Fibroblast of the aortic adventitia (primary cell): ENCODE measurements at regions not wholly inside any gene's neighbourhood (a gene's known extent, or its start where the extent isn't known, plus 50 kb on each side); places are given as distances from the start of the nearest gene placed in this dataset.

ENCODE experiments used
- DNase-seq: peaks from one replicate; pipeline ENCODE4 v3.0.0-alpha.2; 2010; ENCODE audit warnings: low read depth
- H3K4me3 ChIP-seq: 2 replicates; pipeline ENCODE4 v1.5.1; 2011; ENCODE audit warnings: low read depth, mild to moderate bottlenecking, control low read depth, low read length, moderate library complexity
- TF ChIP-seq, protein P1 (sequence below): IDR thresholded peaks from 2 replicates; pipeline ENCODE4 v1.5.1; 2011; ENCODE audit warnings: mild to moderate bottlenecking, low read length, control low read depth, inconsistent platforms; ENCODE audit not compliant: insufficient read depth

DNA sequence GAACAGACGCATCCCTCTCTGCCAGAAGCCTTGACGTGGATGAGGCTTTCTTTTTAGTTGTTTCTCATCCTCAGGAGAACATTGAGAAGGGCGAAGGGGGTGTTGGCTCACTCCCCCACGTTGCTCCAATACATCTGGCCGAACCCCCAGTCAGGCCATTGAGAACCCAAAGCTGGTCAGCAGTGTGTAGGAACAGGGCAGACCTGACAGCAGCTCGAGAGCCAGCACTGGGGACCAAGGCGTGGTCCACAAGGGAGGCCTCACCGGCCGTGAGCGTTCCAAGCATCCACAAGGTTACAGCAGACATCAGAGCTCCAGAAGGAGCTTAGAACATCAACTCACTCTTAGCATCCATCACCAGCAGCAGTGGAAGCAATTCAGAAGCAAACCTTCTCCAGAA lies 387.9 kb upstream of the ARID1B start:
- H3K4me3 ChIP-seq = no peak overlapping the region
- DNase-seq = no peak
- TF ChIP-seq, protein P1, sequence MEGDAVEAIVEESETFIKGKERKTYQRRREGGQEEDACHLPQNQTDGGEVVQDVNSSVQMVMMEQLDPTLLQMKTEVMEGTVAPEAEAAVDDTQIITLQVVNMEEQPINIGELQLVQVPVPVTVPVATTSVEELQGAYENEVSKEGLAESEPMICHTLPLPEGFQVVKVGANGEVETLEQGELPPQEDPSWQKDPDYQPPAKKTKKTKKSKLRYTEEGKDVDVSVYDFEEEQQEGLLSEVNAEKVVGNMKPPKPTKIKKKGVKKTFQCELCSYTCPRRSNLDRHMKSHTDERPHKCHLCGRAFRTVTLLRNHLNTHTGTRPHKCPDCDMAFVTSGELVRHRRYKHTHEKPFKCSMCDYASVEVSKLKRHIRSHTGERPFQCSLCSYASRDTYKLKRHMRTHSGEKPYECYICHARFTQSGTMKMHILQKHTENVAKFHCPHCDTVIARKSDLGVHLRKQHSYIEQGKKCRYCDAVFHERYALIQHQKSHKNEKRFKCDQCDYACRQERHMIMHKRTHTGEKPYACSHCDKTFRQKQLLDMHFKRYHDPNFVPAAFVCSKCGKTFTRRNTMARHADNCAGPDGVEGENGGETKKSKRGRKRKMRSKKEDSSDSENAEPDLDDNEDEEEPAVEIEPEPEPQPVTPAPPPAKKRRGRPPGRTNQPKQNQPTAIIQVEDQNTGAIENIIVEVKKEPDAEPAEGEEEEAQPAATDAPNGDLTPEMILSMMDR = no peak

DNA sequence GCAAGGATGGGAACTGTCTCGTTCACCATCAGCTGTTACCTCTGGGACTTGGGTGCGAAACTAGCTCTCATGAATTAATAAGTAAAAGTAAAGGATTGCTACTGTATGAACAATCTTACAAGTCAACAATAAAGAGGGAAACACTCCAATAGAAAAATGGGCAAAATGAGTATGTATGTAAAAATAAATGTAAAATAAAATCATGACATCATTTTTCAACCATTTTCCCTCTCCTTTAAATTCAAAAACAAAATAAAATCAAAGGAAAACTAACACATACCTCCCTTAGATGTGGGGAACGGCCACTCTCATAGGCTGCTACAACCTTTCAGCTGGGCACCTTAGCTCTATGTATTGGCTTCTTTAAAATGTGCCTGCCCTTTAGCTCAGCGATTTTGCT lies 389.7 kb upstream of the ARID1B start:
- DNase-seq = no peak
- no peak overlapping the region for H3K4me3 ChIP-seq
- TF ChIP-seq, protein P1 = no peak

DNA sequence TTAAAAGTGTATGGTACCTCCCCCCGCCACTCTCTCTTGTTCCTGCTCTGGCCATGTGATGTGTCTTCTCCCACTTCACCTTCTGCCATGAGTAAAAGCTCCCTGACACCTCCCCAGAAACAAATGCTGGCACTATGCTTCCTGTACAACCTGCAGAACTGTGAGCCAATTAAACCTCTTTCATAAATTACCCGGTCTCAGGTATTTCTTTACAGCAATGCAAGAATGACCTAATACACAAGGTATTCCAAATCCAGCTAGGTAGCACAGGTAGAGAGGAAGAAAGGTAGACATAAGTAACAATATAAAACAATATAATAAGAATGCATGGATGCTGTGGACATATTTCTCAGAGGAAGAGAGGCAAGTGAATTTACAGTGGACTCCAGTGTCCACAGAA lies 394.1 kb upstream of the ARID1B start:
- TF ChIP-seq, protein P1 = no peak
- H3K4me3 ChIP-seq = no peak overlapping the region
- no peak for DNase-seq

DNA sequence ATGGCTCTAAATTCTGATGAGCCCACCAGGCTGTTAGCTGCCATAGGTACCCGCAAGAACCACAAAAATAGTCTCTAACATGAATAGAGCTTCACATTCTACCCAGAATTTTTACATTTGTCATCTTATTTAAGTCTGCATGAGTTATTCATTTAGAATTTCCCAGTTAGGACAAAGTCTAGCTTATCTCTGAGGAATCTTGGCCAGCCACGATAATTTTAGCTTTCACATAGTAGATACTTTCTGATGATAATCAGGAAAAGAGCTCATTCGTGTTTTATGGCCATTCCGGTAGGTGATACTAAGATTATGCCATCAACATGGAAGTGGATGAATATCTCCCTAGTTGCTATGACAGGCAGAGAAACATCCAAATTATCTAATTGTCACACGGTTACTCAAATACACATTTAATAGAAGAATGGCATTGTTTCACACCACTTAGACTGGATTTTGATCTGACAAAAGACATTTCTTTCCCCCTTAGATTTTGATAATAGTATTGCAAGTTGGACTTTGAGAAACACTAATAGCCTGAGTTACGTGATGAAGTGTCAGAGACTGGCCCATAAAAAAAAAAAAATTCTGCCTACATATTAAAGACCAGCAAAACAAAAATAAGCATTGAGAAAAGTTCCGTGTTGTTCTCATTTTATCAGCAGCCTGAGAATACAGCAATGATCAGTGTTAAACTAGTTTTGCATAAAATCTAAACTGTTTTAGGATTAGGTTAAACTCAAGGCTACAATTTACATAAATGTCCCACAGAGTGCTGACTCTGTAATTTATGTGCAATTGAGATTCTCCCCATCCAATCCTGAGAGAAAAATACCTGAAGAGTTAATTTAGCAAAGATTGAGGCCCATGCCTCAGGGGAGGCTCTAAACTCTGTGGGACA lies 397.5 kb upstream of the ARID1B start:
- TF ChIP-seq, protein P1 = no peak
- no peak for DNase-seq

DNA sequence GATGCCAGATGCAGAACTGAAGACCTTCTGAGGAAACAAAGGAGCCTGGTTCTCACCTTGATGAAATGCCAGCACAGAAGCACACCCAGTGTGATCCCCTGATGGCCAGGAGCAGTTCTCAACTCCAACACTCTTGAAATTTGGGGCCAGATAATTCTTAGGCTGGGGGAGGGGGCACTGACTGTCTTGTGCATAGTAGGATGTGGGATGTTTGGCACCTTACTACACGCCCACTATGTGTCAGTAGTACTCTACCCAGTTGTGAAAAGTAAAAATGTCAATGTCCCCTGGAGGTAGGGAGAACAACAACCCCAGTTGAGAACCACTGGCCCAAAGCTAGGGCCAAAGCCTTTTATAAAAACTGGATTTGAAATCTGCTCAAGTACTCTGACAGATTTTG lies 398.3 kb upstream of the ARID1B start:
- no peak for DNase-seq
- H3K4me3 ChIP-seq = no peak overlapping the region
- TF ChIP-seq, protein P1 = no peak

More for the DNA sequence above, 397.5 kb upstream of the ARID1B start:
- H3K4me3 ChIP-seq = no peak overlapping the region

DNA sequence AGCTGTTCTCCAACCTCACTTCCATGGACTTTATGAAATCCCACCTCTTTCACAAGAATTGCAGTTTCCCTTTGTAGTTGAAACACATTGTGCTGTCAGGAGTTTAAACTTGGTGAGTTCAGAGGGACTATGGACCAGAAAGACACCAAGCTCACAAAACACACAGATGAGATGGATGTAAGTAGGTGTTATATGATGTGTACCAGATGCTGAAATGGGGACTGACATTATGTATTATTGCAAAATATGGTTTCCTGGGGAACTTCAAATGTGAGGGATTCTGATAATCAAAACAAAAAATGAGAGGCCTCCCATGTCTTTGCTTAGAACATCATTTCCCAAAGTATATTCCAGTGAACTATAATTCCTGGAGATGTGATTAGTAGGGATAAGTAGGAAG lies 401.1 kb upstream of the ARID1B start:
- TF ChIP-seq, protein P1 = no peak
- no peak for DNase-seq

More for the DNA sequence above, 401.1 kb upstream of the ARID1B start:
- H3K4me3 ChIP-seq = no peak overlapping the region
